ENCODE measurements at regions not wholly inside any gene's neighbourhood (a gene's known extent, or its start where the extent isn't known, plus 50 kb on each side); places are given as distances from the start of the nearest gene placed in this dataset.

GRCh38 chr3:80870476-80871041 is 890.9 kb downstream of the GBE1 start:
- 78 to 80% methylated on average over 4 of the region's 4 CpGs for WGBS, 2 donors
- Histone ChIP-seq H3K4me3 (no peak overlapping the region), H3K36me3 (no peaks in the 10 kb centered on the region), H3K27me3 (no peaks in the 10 kb centered on the region), H3K9me3 (peaks cover 0 to 2% (median 0%) of the 10 kb centered on the region in 4 donors), H3K27ac (no peak overlapping the region), H3K4me1 (no peaks in the 10 kb centered on the region)
- TF ChIP-seq CTCF (IDR thresholded peaks at IDR 0.05): no peak
- no peak for TF ChIP-seq EP300 (IDR thresholded peaks at IDR 0.05)
- TF ChIP-seq POLR2A (IDR thresholded peaks at IDR 0.05): no peak
- DNase-seq (ENCODE audit: low spot score in 2 of 2): no peak

GRCh38 chr3:80855482-80855881 is 906.0 kb downstream of the GBE1 start:
- H3K36me3 ChIP-seq: no peaks in the 10 kb centered on the region
- no peak for DNase-seq (ENCODE audit: low spot score in 2 of 2)
- no peak for TF ChIP-seq POLR2A (IDR thresholded peaks at IDR 0.05)
- TF ChIP-seq EP300 (IDR thresholded peaks at IDR 0.05): no peak
- no peak for TF ChIP-seq CTCF (IDR thresholded peaks at IDR 0.05)
- no peaks in the 10 kb centered on the region for H3K4me1 ChIP-seq
- H3K27me3 ChIP-seq: no peaks in the 10 kb centered on the region
- no peak overlapping the region for H3K27ac ChIP-seq
- WGBS, 2 donors: 84 to 88% methylated on average over 1 of the region's 1 CpG
- no peaks in the 10 kb centered on the region for H3K9me3 ChIP-seq
- no peak overlapping the region for H3K4me3 ChIP-seq

DNA sequence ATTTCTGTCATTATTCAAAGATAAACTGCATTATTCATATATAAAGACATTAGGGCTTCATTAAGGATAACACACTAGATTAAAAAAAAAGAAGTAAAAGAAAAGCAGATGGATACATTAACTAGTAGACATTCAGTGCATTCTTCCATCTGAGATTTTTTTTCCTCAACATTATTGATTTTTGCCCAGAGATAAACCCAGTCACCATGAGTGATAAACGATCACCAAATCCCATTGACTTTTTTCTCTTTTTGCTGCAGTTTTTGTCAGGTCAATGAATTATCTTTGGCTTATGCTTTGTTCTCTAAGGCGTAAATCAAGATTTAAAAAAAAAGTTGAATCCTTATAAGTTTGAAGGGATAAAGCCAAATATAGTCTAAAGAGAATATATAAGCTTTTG is 925.0 kb downstream of the GBE1 start:
- no peaks in the 10 kb centered on the region for H3K36me3 ChIP-seq
- 81 to 85% methylated on average over 2 of the region's 2 CpGs for WGBS, 2 donors
- H3K9me3 ChIP-seq: no peaks in the 10 kb centered on the region
- no peaks in the 10 kb centered on the region for H3K4me1 ChIP-seq
- no peak overlapping the region for H3K4me3 ChIP-seq
- DNase-seq (ENCODE audit: low spot score in 2 of 2): no peak
- TF ChIP-seq CTCF (IDR thresholded peaks at IDR 0.05) (no peak), POLR2A (IDR thresholded peaks at IDR 0.05) (no peak), EP300 (IDR thresholded peaks at IDR 0.05) (no peak)
- H3K27ac ChIP-seq: no peak overlapping the region
- H3K27me3 ChIP-seq: no peaks in the 10 kb centered on the region

GRCh38 chr3:80807577-80807976 is 953.9 kb downstream of the GBE1 start:
- H3K4me3 ChIP-seq: no peak overlapping the region
- no peaks in the 10 kb centered on the region for H3K9me3 ChIP-seq
- H3K27ac ChIP-seq: no peak overlapping the region
- H3K36me3 ChIP-seq: no peaks in the 10 kb centered on the region
- 52 to 66% methylated on average over 4 of the region's 4 CpGs for WGBS, 2 donors
- no peaks in the 10 kb centered on the region for H3K4me1 ChIP-seq
- no peaks in the 10 kb centered on the region for H3K27me3 ChIP-seq
- DNase-seq (ENCODE audit: low spot score in 2 of 2): no peak
- no peak for TF ChIP-seq POLR2A (IDR thresholded peaks at IDR 0.05)
- TF ChIP-seq CTCF (IDR thresholded peaks at IDR 0.05): no peak
- no peak for TF ChIP-seq EP300 (IDR thresholded peaks at IDR 0.05)

- WGBS, 2 donors: 61 to 67% methylated on average over 4 of the region's 4 CpGs
- H3K27me3 ChIP-seq: no peaks in the 10 kb centered on the region
- TF ChIP-seq CTCF (IDR thresholded peaks at IDR 0.05) (no peak), POLR2A (IDR thresholded peaks at IDR 0.05) (no peak), EP300 (IDR thresholded peaks at IDR 0.05) (no peak)
- DNase-seq (ENCODE audit: low spot score in 2 of 2): no peak
- H3K4me1 ChIP-seq: no peaks in the 10 kb centered on the region
- H3K27ac ChIP-seq: no peak overlapping the region
- H3K4me3 ChIP-seq: no peak overlapping the region
- no peaks in the 10 kb centered on the region for H3K36me3 ChIP-seq
- H3K9me3 ChIP-seq: no peaks in the 10 kb centered on the region
Observed at GRCh38 chr3:80806673-80807072, 954.8 kb downstream of the GBE1 start.

Data from tibial nerve (tissue), 4 donors.